EH (cell line): ENCODE measurements at regions not wholly inside any gene's neighbourhood (a gene's known extent, or its start where the extent isn't known, plus 50 kb on each side); places are given as distances from the start of the nearest gene placed in this dataset.
"Not testable (repeated sequence)": the region's sequence is repeated elsewhere in the genome, so short reads cannot be mapped to it uniquely, and the experiment has no call there.

ENCODE experiments used
- DNase-seq: peaks from one replicate; pipeline ENCODE4 v3.0.0-alpha.2; 2015; ENCODE audit warnings: low read depth

GRCh38 chr2:150266931-150267330 lies 220.5 kb downstream of the RND3 start:
- no peak for DNase-seq

DNA sequence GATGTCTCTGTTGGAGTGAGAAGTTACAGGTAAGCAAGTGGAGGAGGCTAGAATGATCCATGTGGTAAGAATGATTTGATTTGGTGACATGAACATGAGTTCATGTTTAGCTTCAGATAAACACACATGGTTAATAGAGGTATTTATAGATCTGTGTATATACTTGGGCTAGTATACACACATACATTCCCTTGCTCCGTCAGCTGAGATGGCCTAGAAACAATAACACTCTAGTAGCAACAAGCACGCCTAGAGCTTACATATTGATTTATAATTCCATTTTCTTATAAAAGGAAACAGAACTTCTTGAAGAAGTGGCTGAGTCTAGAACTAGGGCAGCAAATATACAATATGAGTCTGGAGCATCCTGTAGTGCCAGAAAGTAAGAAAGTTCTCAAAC lies 223.0 kb downstream of the RND3 start:
- no peak for DNase-seq

GRCh38 chr2:150261691-150262090 lies 225.8 kb downstream of the RND3 start:
- no peak for DNase-seq

DNA sequence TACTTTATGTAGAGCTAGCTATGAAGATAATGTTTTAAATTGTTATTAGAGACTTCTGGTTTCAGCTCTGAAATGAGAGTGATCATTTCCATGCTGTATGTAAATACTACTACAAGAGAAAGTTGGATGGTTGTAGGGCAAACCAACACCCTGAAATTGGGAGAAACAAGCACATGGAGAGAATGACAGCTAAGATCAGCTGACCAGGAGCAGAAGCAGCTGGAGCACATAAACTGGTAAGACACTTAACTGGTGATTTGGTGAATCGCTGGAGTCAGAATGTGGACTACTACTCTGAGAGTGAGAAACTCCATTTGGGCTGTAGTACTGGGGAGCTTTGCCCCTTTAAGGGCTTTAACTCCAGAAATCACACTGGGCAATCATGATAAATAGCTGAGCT lies 226.8 kb downstream of the RND3 start:
- DNase-seq, result no peak

DNA sequence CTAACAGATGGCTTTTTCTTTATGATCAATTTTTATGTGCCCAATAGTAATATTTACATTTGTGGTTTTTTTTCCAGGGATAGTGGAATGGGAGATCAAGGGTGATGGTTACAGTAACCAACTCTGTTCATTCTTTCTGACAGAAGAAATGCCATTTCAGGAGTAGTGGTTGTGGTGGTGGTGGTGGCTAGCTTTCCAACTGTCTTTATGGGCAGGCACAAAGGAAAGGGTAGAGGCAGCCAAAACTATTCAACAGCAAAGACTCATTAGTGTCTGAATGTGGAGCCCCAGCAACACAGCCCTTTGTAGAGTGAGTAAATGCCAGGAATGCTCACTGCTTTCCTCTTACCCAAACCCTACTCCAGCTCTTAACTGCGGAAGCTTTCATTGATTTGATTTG lies 227.7 kb downstream of the RND3 start:
- DNase-seq, result peak; percentile 47

- no peak for DNase-seq
These were observed 228.6 kb downstream of the RND3 start for GRCh38 chr2:150258781-150259307.

DNA sequence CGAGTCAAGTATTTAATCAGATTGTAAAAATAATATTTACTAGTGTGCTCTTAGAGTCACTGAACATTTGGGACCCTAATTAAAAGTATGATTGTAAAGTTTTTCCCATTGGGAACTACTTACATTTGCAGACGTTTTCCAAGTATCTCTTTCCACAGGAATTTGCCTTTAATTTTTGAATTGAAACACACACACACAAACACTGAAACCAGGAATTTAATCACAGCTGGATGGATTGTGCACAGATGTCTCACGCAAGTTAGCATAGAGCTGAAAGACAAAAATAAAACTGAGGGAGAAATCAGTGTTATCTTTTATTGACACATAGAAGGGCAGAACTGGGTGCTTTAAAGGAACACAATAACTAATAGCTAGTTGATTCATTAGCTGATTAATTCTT lies 230.7 kb downstream of the RND3 start:
- peak; percentile 49 for DNase-seq

DNA sequence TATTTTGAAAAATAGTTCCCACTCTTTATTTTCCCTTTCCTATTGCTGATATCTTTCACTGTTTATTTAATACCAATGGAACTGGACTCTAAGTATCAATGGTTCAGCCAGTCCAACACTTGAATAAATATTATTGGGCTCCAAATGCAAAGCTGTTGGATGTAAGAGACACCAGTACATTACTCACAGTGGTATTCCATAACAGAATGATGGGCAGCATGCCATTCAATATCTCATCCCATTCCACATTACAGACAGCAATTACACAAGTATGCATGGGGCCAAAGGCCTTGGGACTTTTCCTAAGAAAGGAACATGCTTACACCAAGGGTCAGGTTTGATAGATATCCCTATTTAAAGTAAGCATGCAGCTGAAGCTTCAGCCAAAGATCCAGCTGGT lies 231.9 kb downstream of the RND3 start:
- DNase-seq, result peak; percentile 90

DNA sequence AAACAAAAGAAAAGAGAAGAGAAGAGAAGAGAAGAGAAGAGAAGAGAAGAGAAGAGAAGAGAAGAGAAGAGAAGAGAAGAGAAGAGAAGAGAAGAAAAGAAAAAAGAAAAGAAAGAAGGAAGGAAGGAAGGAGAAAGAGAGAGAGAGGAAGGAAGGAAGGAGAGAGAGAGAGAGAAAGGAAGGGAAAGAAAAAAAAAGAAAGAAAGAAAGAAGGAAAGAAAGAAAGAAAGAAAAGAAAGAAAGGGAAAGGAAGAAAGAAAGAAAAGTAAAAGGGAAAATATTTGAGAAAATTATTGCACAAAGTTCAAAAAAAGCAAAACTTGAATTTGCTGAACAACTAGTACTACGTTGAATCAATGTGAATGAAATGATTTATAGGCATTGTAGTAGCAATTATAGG lies 237.7 kb downstream of the RND3 start:
- not testable (repeated sequence) for DNase-seq

- no peak for DNase-seq
These were observed 240.0 kb downstream of the RND3 start for GRCh38 chr2:150247481-150247880.

DNA sequence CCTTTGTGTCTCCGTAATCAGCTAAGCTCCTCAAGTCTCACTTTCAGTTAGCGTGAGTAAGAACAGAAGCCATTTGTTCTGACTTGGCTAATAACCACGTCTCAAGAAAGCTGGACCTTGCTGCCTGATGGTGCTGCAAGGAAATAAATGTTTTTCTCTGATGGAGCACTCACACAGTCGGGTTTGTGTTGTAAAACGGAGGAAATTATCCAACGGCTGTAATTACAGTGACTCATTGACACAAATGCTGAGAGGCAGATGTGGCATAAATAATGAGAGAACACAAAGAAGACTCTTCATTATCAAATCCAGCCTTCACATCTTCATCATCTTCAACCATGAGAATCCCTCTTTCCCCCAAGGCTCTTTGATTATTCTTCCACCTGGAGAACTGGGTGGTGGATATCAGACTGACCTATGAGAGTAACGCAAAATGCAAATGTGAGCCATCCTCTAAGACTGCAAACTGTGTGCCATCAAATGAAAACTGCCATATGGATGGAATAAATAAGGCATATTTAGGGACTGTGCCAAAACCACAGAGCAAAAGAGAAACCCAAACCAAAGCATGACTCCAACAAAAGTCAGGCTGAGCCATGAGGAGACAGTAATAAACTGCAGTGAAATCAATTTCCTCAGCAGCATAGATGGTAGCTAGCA lies 252.6 kb downstream of the RND3 start:
- peak; percentile 95 for DNase-seq

DNA sequence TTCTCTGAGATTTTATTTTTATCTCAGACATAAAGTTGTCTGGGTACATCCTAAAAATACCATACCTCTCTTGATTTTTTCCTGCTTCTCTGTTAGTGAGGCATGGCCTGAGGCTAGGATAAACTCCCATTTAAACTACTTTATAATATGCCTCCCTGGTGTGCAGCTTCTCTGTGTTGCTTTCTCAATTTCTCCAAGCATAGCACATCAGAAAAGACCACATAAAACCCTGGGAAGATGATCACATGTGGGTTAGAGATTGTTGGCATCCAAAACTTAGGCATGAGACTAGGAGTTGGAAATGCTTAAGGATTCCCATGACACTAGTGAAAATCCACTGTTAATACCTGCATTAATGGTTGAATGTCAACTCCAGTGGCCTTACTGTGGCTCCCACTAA lies 254.6 kb downstream of the RND3 start:
- peak; percentile 37 for DNase-seq

DNA sequence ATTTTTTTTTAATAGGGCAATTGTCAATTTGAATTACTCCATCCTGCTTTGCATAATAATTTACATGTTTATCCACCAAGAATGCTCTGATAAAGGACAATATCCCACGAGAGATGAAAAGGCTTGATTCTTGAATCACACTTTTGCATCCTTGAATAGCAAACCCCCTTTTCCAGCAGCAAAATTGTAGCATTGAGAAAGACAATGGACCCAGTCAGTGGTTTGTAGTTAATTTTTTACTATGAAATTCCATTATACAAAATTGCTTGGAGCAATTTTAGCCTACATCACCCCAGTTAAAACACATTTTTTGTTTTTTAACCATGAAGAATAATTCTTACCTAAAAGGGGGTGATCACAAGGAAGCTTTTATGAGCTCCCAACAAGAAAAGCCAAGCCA lies 255.1 kb downstream of the RND3 start:
- DNase-seq, result no peak

DNA sequence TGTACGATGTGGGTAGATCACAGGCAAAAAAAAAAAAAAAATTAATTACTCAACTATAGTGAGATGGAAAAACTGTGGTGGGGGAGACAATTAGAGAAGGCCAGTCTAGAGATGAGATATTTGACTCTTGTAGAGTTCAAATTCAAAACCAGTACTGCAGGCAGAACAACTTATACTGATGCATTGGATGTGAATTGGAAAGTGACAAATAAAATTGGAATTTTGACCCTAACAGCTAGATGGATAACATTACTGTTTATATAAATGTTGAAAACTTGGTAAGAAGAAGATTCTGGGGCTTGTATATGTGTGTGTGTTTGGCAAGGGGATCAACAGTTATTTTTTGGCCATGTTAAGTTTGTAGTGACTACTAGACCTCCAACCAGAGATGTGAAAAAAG lies 256.9 kb downstream of the RND3 start:
- DNase-seq, result no peak

- DNase-seq, result no peak
These were observed 257.5 kb downstream of the RND3 start for GRCh38 chr2:150230004-150230403.

DNA sequence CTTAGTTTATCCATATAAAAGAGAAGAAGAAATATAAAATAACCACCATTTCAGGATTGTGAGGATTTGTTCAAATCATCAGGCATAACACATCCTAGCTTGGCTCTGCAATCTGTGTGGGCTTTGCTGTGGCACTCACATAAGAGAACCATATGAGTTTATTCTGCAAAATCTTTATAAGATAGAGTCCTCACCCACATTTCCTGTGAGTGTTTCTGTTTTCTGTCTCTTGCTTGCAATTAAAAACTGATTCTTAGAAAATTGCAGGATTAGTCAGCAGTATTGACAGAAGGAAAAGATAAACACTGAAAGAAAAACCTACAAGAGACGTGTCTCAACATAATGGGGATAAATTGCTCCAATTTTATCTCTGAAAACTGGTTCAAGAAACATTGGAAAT lies 258.5 kb downstream of the RND3 start:
- peak; percentile 48 for DNase-seq

DNA sequence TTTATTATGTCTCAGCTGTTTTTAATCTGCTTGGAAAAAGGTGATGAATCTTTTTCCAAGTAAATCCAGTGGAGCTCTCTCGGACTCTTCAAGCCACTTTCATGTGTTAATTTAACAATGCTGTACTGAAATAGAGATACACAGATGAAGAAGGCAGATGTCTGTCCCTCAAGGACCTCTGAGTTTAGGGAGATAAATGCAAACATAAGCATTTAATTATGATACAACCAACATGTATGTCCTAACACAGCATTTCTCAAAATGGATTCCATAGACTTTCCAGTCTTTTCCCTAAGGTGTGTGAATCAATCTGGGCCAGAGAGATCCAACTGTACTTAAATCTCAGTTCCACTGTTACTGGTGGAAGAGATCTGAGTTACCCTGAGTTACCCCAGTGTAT lies 262.4 kb downstream of the RND3 start:
- DNase-seq, result no peak

DNA sequence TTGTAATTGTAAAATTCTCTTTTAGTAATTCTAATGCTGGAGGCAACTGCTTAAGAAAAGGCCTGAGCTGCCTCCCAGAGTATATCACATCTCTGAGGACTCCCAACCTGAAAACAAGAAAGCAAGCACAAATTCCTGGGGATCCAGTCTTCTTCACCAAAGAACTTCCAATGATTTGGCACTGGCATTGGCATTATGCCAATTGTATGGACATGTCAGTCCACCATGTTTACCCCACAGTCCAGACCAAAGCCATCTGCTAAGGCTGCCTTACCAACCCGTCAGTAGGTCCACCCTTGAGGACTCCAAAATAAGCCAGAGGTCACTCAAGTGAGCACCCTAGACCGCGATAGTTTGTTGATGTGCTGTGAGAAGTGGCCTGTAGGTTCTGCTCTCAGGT lies 263.1 kb downstream of the RND3 start:
- no peak for DNase-seq

- DNase-seq, result no peak
These were observed 264.5 kb downstream of the RND3 start for GRCh38 chr2:150222942-150223341.

GRCh38 chr2:150222379-150222778 lies 265.1 kb downstream of the RND3 start:
- no peak for DNase-seq

- DNase-seq, result no peak
These were observed 267.6 kb downstream of the RND3 start for GRCh38 chr2:150219861-150220260.

GRCh38 chr2:150215041-150215440 lies 272.4 kb downstream of the RND3 start:
- DNase-seq, result no peak

- no peak for DNase-seq
These were observed 272.8 kb downstream of the RND3 start for GRCh38 chr2:150214626-150215025.

- DNase-seq, result peak; percentile 77
These were observed 274.7 kb downstream of the RND3 start for GRCh38 chr2:150212722-150213171.
